Epithelial cell of esophagus (primary cell): ENCODE measurements at regions not wholly inside any gene's neighbourhood (a gene's known extent, or its start where the extent isn't known, plus 50 kb on each side); places are given as distances from the start of the nearest gene placed in this dataset.

ENCODE experiments used
- DNase-seq: peaks from one replicate; pipeline ENCODE4 v3.0.0; 2010; ENCODE audit warnings: low read depth
- H3K4me3 ChIP-seq: 2 replicates; pipeline ENCODE4 v1.5.1; 2011; ENCODE audit warnings: mild to moderate bottlenecking, low read length, control low read depth
- TF ChIP-seq, protein P1 (sequence below): IDR thresholded peaks from 2 replicates; pipeline ENCODE4 v1.5.1; 2011; ENCODE audit warnings: low read depth, mild to moderate bottlenecking, low read length, control low read depth, inconsistent platforms; ENCODE audit not compliant: insufficient read depth; ENCODE audit errors: missing control alignments

DNA sequence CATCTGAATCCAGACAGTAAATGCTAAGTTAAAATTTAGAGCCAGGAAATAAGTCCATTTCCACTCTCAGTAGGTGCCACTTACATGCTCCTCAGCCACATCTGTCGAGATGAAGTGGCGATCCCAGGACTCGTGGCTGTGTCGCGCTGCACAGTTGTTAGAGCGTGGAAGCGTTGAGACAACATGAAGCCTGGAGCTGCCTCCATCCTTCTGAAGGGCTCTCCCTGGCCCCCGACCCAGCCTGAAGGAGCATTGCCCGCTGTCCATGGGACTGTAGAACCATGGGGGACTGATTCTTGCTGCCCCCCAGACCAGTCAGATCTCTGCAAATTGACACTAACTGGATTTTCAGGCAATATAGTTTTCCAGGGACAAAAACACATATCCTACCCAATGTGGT is 58.9 kb downstream of the IRX1 start:
- TF ChIP-seq, protein P1, sequence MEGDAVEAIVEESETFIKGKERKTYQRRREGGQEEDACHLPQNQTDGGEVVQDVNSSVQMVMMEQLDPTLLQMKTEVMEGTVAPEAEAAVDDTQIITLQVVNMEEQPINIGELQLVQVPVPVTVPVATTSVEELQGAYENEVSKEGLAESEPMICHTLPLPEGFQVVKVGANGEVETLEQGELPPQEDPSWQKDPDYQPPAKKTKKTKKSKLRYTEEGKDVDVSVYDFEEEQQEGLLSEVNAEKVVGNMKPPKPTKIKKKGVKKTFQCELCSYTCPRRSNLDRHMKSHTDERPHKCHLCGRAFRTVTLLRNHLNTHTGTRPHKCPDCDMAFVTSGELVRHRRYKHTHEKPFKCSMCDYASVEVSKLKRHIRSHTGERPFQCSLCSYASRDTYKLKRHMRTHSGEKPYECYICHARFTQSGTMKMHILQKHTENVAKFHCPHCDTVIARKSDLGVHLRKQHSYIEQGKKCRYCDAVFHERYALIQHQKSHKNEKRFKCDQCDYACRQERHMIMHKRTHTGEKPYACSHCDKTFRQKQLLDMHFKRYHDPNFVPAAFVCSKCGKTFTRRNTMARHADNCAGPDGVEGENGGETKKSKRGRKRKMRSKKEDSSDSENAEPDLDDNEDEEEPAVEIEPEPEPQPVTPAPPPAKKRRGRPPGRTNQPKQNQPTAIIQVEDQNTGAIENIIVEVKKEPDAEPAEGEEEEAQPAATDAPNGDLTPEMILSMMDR, result no peak
- DNase-seq, result no peak
- no peak overlapping the region for H3K4me3 ChIP-seq

DNA sequence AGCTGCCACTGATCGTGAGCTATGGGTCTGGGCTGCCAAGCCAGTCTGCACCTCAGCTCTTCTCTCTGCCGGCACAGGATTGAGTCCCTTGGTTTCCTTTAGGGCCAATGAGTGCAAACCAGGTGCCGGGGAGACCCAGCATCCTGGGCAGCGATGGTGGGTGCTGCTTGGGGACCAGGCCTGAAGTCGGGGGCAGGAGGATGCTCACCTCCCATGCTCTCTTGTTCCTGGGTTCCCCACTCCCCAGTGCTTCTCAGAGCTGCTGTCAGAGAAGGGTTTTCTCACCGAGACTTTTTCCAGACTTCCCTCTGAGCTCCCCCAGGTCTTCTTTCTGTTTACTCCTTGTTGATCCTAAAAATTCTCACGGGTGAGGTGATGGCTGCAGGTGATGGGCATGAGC is 61.2 kb downstream of the IRX1 start:
- TF ChIP-seq, protein P1, result no peak
- H3K4me3 ChIP-seq, result no peak overlapping the region
- DNase-seq, result no peak

DNA sequence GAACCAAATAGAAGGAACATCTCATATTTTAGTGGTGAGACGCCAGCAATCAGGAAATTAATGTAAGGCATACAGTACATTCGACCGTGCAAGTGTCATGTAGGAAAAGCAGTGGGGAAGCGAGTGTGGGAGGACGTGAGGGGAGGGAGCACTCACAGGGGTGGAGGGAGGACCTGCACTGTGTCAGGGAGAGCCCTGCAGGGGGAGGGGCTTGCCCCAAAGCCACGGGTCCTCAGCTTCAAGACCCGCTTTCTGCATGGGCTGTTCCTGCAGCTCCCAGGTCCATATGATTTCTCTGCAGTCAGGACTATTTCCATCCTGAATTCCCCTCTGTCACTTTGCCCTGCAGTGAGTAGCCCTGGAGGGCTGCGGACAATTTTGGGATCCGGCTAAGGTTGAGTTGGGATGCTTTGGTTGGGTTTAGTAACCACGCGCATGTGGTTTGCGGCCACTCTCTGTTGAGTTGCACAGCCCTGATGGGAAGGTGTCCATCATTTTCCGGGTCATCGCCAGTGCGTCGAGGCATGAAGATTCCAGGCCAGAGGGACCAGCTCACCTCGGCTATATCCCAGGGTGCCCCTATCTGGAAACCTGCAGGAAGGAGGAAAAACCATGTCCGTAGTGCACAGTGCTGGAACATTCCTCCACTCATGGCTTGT is 61.9 kb downstream of the IRX1 start:
- H3K4me3 ChIP-seq, result no peak overlapping the region
- TF ChIP-seq, protein P1, result no peak
- no peak for DNase-seq

DNA sequence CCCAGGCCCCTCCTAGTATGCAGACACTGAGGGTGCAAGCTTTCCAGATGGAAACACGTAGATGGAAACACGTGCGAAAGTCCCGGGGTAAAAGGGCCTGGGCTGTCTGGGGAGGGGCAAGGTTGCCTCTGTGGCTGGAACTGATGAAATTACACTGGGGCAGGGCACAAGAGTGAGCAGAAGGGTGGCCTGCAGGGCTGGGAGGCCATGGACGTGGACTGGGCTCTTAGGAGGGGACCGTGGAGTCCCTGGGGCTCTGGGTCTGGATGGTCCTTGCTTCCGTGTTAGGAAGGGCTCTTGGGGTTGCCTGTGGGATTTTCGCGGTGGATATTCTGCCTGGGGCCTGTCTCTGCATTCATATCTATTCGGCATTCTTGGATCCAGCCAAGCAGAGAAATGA is 63.3 kb downstream of the IRX1 start:
- no peak for DNase-seq
- TF ChIP-seq, protein P1, result no peak
- no peak overlapping the region for H3K4me3 ChIP-seq

DNA sequence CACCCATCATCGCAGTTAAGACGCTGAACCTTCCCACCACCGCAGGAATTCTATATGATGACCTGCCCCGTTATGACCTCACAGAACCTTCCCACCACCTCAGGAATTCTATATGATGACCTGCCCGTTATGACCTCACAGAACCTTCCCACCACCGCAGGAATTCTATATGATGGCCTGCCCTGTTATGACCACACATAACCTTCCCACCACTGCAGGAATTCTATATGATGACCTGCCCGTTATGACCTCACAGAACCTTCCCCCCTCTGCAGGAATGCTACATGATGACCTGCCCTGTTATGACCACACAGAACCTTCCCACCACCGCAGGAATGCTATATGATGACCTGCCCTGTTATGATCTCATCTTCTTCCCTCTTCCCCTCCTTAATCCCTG is 64.3 kb downstream of the IRX1 start:
- DNase-seq, result peak; percentile 38
- TF ChIP-seq, protein P1, result no peak
- H3K4me3 ChIP-seq, result no peak overlapping the region

DNA sequence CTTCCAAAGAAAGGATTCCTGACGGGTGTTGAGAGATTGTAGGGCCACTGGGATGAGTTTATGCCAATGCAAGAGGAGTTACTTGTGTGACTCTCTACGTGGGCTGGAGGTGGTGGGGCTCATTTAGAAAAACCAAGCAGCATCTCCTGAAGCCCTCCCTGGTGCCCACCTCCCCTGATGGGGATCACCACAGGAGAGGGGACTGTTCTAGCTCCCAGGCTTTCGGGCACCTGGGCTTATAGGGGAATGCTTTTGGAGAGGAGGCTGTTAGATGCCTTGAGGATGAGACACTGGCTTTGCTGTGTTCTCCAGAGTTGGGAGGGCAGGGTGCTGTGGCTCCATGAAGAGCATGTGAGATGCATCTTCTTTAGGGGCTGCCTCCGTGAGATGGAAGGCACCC is 65.0 kb downstream of the IRX1 start:
- TF ChIP-seq, protein P1, result no peak
- no peak for DNase-seq
- no peak overlapping the region for H3K4me3 ChIP-seq

DNA sequence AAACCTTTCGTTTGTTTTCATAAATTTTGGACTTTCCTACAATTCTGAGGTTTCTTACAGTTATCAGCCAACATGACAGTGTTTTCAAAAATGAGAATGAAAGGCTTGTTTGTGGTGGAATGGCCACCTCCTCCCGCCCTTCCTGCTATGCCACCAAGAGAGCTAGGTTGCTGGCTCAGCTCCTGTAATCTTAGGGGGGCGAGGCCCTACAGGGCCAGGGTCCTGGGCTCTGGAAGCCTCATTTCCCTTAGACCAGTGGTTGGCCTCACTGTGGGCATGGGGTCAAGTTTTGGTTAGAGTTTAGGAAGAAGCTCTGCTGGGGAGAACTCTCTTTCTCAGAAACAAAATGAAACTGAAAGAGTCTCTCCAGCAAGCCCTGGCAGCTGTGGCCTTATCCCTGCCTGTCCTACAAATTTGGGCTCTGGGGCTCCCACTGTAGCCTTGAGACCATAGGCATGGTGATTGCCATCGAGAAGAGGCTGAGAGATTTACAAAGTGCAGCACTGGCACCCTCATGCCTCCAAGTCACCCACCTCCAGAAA is 66.2 kb downstream of the IRX1 start:
- TF ChIP-seq, protein P1, result no peak
- no peak overlapping the region for H3K4me3 ChIP-seq

More for the DNA sequence above, 66.2 kb downstream of the IRX1 start:
- DNase-seq, result no peak
